ENCODE measurements at regions not wholly inside any gene's neighbourhood (a gene's known extent, or its start where the extent isn't known, plus 50 kb on each side); places are given as distances from the start of the nearest gene placed in this dataset.

- Histone ChIP-seq H3K9ac (ENCODE audit: low read depth in 1 of 2, low read length in 2 of 2) (no peak overlapping the region), H3K27ac (ENCODE audit: low read depth in 1 of 2, low read length in 2 of 2) (no peak overlapping the region), H3K4me3 (ENCODE audit: low read depth in 1 of 3, low read length in 3 of 3) (no peak overlapping the region), H3K36me3 (ENCODE audit: control insufficient read depth in 4 of 4, insufficient read depth in 3 of 4, low read depth in 1 of 4, low read length in 3 of 4) (no peaks in the 10 kb centered on the region), H3K4me1 (ENCODE audit: control insufficient read depth in 4 of 4, insufficient read depth in 4 of 4, low read length in 3 of 4) (no peaks in the 10 kb centered on the region), H3K27me3 (ENCODE audit: control insufficient read depth in 4 of 4, insufficient read depth in 4 of 4, low read length in 3 of 4) (no peaks in the 10 kb centered on the region), H3K9me3 (ENCODE audit: control insufficient read depth in 4 of 4, low read length in 3 of 4) (no peaks in the 10 kb centered on the region)
- DNase-seq (ENCODE audit: low spot score): no peak
- 91% methylated on average over 9 of the region's 9 CpGs for WGBS
- no peak for TF ChIP-seq SP1 (IDR thresholded peaks at IDR 0.05)
- TF ChIP-seq, protein P1, sequence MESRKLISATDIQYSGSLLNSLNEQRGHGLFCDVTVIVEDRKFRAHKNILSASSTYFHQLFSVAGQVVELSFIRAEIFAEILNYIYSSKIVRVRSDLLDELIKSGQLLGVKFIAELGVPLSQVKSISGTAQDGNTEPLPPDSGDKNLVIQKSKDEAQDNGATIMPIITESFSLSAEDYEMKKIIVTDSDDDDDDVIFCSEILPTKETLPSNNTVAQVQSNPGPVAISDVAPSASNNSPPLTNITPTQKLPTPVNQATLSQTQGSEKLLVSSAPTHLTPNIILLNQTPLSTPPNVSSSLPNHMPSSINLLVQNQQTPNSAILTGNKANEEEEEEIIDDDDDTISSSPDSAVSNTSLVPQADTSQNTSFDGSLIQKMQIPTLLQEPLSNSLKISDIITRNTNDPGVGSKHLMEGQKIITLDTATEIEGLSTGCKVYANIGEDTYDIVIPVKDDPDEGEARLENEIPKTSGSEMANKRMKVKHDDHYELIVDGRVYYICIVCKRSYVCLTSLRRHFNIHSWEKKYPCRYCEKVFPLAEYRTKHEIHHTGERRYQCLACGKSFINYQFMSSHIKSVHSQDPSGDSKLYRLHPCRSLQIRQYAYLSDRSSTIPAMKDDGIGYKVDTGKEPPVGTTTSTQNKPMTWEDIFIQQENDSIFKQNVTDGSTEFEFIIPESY (IDR thresholded peaks at IDR 0.05): no peak
- TF ChIP-seq, protein P2, sequence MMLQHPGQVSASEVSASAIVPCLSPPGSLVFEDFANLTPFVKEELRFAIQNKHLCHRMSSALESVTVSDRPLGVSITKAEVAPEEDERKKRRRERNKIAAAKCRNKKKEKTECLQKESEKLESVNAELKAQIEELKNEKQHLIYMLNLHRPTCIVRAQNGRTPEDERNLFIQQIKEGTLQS (IDR thresholded peaks at IDR 0.05): no peak
- no peak for TF ChIP-seq FOXA1 (IDR thresholded peaks at IDR 0.05)
- no peak for TF ChIP-seq FOXA2 (IDR thresholded peaks at IDR 0.05)
- TF ChIP-seq, protein P3, sequence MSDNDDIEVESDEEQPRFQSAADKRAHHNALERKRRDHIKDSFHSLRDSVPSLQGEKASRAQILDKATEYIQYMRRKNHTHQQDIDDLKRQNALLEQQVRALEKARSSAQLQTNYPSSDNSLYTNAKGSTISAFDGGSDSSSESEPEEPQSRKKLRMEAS (IDR thresholded peaks at IDR 0.05): no peak
- no peak for TF ChIP-seq TAF1 (conservative IDR thresholded peaks at IDR 0.05)
- TF ChIP-seq HNF4G (IDR thresholded peaks at IDR 0.05): no peak
- TF ChIP-seq NR2F2 (IDR thresholded peaks at IDR 0.05): no peak
- no peak for TF ChIP-seq RAD21 (IDR thresholded peaks at IDR 0.05)
Measured at GRCh38 chr2:37774976-37775907, 103.8 kb upstream of the CDC42EP3 start.

- TF ChIP-seq, protein P2 (IDR thresholded peaks at IDR 0.05): no peak
- TF ChIP-seq EGR1 (IDR thresholded peaks at IDR 0.05; ENCODE audit: low read depth in 2 of 2) (no peak), RXRA (IDR thresholded peaks at IDR 0.05) (no peak), FOXA2 (IDR thresholded peaks at IDR 0.05) (no peak), TAF1 (conservative IDR thresholded peaks at IDR 0.05) (no peak), SP1 (IDR thresholded peaks at IDR 0.05) (no peak), NR2F2 (IDR thresholded peaks at IDR 0.05) (no peak), JUND (IDR thresholded peaks at IDR 0.05) (no peak)
- TF ChIP-seq, protein P4, sequence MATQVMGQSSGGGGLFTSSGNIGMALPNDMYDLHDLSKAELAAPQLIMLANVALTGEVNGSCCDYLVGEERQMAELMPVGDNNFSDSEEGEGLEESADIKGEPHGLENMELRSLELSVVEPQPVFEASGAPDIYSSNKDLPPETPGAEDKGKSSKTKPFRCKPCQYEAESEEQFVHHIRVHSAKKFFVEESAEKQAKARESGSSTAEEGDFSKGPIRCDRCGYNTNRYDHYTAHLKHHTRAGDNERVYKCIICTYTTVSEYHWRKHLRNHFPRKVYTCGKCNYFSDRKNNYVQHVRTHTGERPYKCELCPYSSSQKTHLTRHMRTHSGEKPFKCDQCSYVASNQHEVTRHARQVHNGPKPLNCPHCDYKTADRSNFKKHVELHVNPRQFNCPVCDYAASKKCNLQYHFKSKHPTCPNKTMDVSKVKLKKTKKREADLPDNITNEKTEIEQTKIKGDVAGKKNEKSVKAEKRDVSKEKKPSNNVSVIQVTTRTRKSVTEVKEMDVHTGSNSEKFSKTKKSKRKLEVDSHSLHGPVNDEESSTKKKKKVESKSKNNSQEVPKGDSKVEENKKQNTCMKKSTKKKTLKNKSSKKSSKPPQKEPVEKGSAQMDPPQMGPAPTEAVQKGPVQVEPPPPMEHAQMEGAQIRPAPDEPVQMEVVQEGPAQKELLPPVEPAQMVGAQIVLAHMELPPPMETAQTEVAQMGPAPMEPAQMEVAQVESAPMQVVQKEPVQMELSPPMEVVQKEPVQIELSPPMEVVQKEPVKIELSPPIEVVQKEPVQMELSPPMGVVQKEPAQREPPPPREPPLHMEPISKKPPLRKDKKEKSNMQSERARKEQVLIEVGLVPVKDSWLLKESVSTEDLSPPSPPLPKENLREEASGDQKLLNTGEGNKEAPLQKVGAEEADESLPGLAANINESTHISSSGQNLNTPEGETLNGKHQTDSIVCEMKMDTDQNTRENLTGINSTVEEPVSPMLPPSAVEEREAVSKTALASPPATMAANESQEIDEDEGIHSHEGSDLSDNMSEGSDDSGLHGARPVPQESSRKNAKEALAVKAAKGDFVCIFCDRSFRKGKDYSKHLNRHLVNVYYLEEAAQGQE (IDR thresholded peaks at IDR 0.05): no peak
- TF ChIP-seq, protein P1 (IDR thresholded peaks at IDR 0.05): no peak
- TF ChIP-seq, protein P5, sequence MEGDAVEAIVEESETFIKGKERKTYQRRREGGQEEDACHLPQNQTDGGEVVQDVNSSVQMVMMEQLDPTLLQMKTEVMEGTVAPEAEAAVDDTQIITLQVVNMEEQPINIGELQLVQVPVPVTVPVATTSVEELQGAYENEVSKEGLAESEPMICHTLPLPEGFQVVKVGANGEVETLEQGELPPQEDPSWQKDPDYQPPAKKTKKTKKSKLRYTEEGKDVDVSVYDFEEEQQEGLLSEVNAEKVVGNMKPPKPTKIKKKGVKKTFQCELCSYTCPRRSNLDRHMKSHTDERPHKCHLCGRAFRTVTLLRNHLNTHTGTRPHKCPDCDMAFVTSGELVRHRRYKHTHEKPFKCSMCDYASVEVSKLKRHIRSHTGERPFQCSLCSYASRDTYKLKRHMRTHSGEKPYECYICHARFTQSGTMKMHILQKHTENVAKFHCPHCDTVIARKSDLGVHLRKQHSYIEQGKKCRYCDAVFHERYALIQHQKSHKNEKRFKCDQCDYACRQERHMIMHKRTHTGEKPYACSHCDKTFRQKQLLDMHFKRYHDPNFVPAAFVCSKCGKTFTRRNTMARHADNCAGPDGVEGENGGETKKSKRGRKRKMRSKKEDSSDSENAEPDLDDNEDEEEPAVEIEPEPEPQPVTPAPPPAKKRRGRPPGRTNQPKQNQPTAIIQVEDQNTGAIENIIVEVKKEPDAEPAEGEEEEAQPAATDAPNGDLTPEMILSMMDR (IDR thresholded peaks at IDR 0.05; ENCODE audit: low read depth, low read length, missing input control): no peak
- Histone ChIP-seq H3K27ac (ENCODE audit: low read depth in 1 of 2, low read length in 2 of 2) (no peak overlapping the region), H3K9me3 (ENCODE audit: control insufficient read depth in 4 of 4, low read length in 3 of 4) (no peaks in the 10 kb centered on the region), H3K27me3 (ENCODE audit: control insufficient read depth in 4 of 4, insufficient read depth in 4 of 4, low read length in 3 of 4) (no peaks in the 10 kb centered on the region), H3K36me3 (ENCODE audit: control insufficient read depth in 4 of 4, insufficient read depth in 3 of 4, low read depth in 1 of 4, low read length in 3 of 4) (no peaks in the 10 kb centered on the region), H3K9ac (ENCODE audit: low read depth in 1 of 2, low read length in 2 of 2) (no peak overlapping the region), H3K4me3 (ENCODE audit: low read depth in 1 of 3, low read length in 3 of 3) (no peak overlapping the region), H3K4me1 (ENCODE audit: control insufficient read depth in 4 of 4, insufficient read depth in 4 of 4, low read length in 3 of 4) (no peaks in the 10 kb centered on the region)
- WGBS: 79% methylated on average over 3 of the region's 3 CpGs
- DNase-seq (ENCODE audit: low spot score): no peak
Measured at GRCh38 chr2:37775908-37776250, 104.4 kb upstream of the CDC42EP3 start.
